HEK293 (cell line): ENCODE measurements at regions not wholly inside any gene's neighbourhood (a gene's known extent, or its start where the extent isn't known, plus 50 kb on each side); places are given as distances from the start of the nearest gene placed in this dataset.

Experiments used
- CTCF ChIA-PET: fragments of 350-600 bp; formaldehyde crosslinking; extraction: SDS; loops from one replicate; lab custom pipeline; 2021; ENCODE audit warnings: antibody characterized with exemption; lab: Yijun Ruan, JAX
- POLR2A ChIA-PET: fragments of 300-600 bp; formaldehyde crosslinking; extraction: SDS; loops from one replicate; lab custom pipeline; 2020; ENCODE audit warnings: antibody characterized with exemption, inconsistent platforms; lab: Yijun Ruan, JAX
- H3K27ac ChIP-seq: fragments of 200-500 bp; sonication (Bioruptor generic); 2 replicates; pipeline ENCODE4 v1.5.1; 2014; ENCODE audit warnings: low read depth, low read length, control low read depth, inconsistent platforms; ENCODE audit errors: extremely low read depth
- H3K36me3 ChIP-seq, 2 experiments: fragments of 200-500 bp in 1 of 2; sonication (Bioruptor generic) in 1 of 2; 1 replicate in 1 of 2; 2 replicates in 1 of 2; pipeline ENCODE4 v1.5.1; 2014 to 2017; ENCODE audit warnings: inconsistent platforms in 2 of 2, low read length in 2 of 2; ENCODE audit not compliant: control insufficient read depth in 2 of 2, insufficient read depth in 1 of 2
- H3K4me1 ChIP-seq: fragments of 200-500 bp; sonication (Bioruptor generic); 2 replicates; pipeline ENCODE4 v1.5.1; 2014; ENCODE audit warnings: mild to moderate bottlenecking, low read length, inconsistent platforms; ENCODE audit not compliant: control insufficient read depth, insufficient read depth
- H3K4me3 ChIP-seq: 2 replicates; pipeline ENCODE4 v1.5.1; 2011; ENCODE audit warnings: low read depth, mild to moderate bottlenecking, control low read depth, low read length, moderate library complexity
- H3K9me3 ChIP-seq: fragments of 200-500 bp; sonication (Bioruptor generic); 2 replicates; pipeline ENCODE4 v1.5.1; 2014; ENCODE audit warnings: low read depth, low read length, inconsistent platforms; ENCODE audit not compliant: control insufficient read depth, insufficient read depth
- GLIS1 ChIP-seq: fragments of 450-650 bp; formaldehyde crosslinking; IDR thresholded peaks from 2 replicates; pipeline ENCODE4 v1.5.1; 2016; ENCODE audit warnings: missing biosample characterization, missing genetic modification characterization
- KLF16 ChIP-seq: fragments of 450-650 bp; formaldehyde crosslinking; IDR thresholded peaks from 2 replicates; pipeline ENCODE4 v1.5.1; 2017; ENCODE audit warnings: missing biosample characterization, missing genetic modification characterization
- RBAK ChIP-seq: fragments of 450-650 bp; formaldehyde crosslinking; IDR thresholded peaks from 2 replicates; pipeline ENCODE4 v1.5.1; 2016; ENCODE audit warnings: missing biosample characterization, missing genetic modification characterization
- SALL2 ChIP-seq: fragments of 450-650 bp; formaldehyde crosslinking; IDR thresholded peaks from 2 replicates; pipeline ENCODE4 v1.5.0; 2017; ENCODE audit warnings: missing biosample characterization, mild to moderate bottlenecking, missing genetic modification characterization, borderline replicate concordance
- SCRT2 ChIP-seq: fragments of 450-650 bp; formaldehyde crosslinking; IDR thresholded peaks from 2 replicates; pipeline ENCODE4 v1.5.1; 2016; ENCODE audit warnings: missing biosample characterization, missing genetic modification characterization
- SP3 ChIP-seq: fragments of 450-650 bp; formaldehyde crosslinking; IDR thresholded peaks from 2 replicates; pipeline ENCODE4 v1.5.1; 2016; ENCODE audit warnings: missing biosample characterization, missing genetic modification characterization
- ZBTB48 ChIP-seq: fragments of 450-650 bp; formaldehyde crosslinking; IDR thresholded peaks from 2 replicates; pipeline ENCODE4 v1.5.1; 2016; ENCODE audit warnings: missing biosample characterization, missing genetic modification characterization
- ZBTB8A ChIP-seq: fragments of 450-650 bp; formaldehyde crosslinking; IDR thresholded peaks from 2 replicates; pipeline ENCODE4 v1.5.1; 2016; ENCODE audit warnings: missing biosample characterization, missing genetic modification characterization
- ZEB2 ChIP-seq: fragments of 450-650 bp; formaldehyde crosslinking; IDR thresholded peaks from 2 replicates; pipeline ENCODE4 v1.5.1; 2016; ENCODE audit warnings: missing biosample characterization, missing genetic modification characterization
- ZFP3 ChIP-seq: fragments of 450-650 bp; formaldehyde crosslinking; IDR thresholded peaks from 2 replicates; pipeline ENCODE4 v1.5.1; 2016; ENCODE audit warnings: low read depth, missing biosample characterization, missing genetic modification characterization
- ZIC2 ChIP-seq: fragments of 450-650 bp; formaldehyde crosslinking; IDR thresholded peaks from 2 replicates; pipeline ENCODE4 v1.5.1; 2016; ENCODE audit warnings: missing biosample characterization, missing genetic modification characterization
- ZNF10 ChIP-seq: fragments of 450-650 bp; formaldehyde crosslinking; IDR thresholded peaks from 2 replicates; pipeline ENCODE4 v1.5.1; 2017; ENCODE audit warnings: missing biosample characterization, missing genetic modification characterization
- ZNF169 ChIP-seq: fragments of 450-650 bp; formaldehyde crosslinking; IDR thresholded peaks from 2 replicates; pipeline ENCODE4 v1.5.1; 2016; ENCODE audit warnings: missing biosample characterization, missing genetic modification characterization
- ZNF184 ChIP-seq: fragments of 450-650 bp; IDR thresholded peaks from 2 replicates; pipeline ENCODE4 v1.5.1; 2018; ENCODE audit warnings: missing biosample characterization, mild to moderate bottlenecking, missing genetic modification characterization
- ZNF19 ChIP-seq: fragments of 450-650 bp; formaldehyde crosslinking; IDR thresholded peaks from 2 replicates; pipeline ENCODE4; 2016; ENCODE audit warnings: missing biosample characterization, missing genetic modification characterization, low read depth
- ZNF221 ChIP-seq: fragments of 450-650 bp; formaldehyde crosslinking; IDR thresholded peaks from 2 replicates; pipeline ENCODE4 v1.5.1; 2017; ENCODE audit warnings: missing biosample characterization, missing genetic modification characterization, borderline replicate concordance
- ZNF223 ChIP-seq: fragments of 450-650 bp; formaldehyde crosslinking; IDR thresholded peaks from 2 replicates; pipeline ENCODE4 v1.5.1; 2016; ENCODE audit warnings: missing biosample characterization, missing genetic modification characterization
- ZNF266 ChIP-seq: fragments of 450-650 bp; formaldehyde crosslinking; IDR thresholded peaks from 2 replicates; pipeline ENCODE4 v1.5.1; 2016; ENCODE audit warnings: missing biosample characterization, missing genetic modification characterization, low read depth
- ZNF292 ChIP-seq: fragments of 450-650 bp; formaldehyde crosslinking; IDR thresholded peaks from 2 replicates; pipeline ENCODE4 v1.5.1; 2016; ENCODE audit warnings: low read depth, missing biosample characterization, missing genetic modification characterization, borderline replicate concordance
- ZNF416 ChIP-seq: fragments of 450-650 bp; formaldehyde crosslinking; IDR thresholded peaks from 2 replicates; pipeline ENCODE4 v1.5.1; 2016; ENCODE audit warnings: missing biosample characterization, missing genetic modification characterization
- ZNF549 ChIP-seq: fragments of 450-650 bp; IDR thresholded peaks from 2 replicates; pipeline ENCODE4 v1.5.1; 2018; ENCODE audit warnings: missing biosample characterization, missing genetic modification characterization, mild to moderate bottlenecking, inconsistent platforms, moderate library complexity
- ZNF600 ChIP-seq: fragments of 450-650 bp; formaldehyde crosslinking; IDR thresholded peaks from 2 replicates; pipeline ENCODE4 v1.5.1; 2016; ENCODE audit warnings: missing biosample characterization, missing genetic modification characterization
- ZNF776 ChIP-seq: fragments of 450-650 bp; formaldehyde crosslinking; IDR thresholded peaks from 2 replicates; pipeline ENCODE4 v1.5.0; 2017; ENCODE audit warnings: missing biosample characterization, missing genetic modification characterization, borderline replicate concordance
- TF ChIP-seq, protein P1 (sequence below): fragments of 450-650 bp; formaldehyde crosslinking; IDR thresholded peaks from 2 replicates; pipeline ENCODE4 v1.5.1; 2017; ENCODE audit warnings: missing biosample characterization, missing genetic modification characterization
- TF ChIP-seq, protein P2 (sequence below): fragments of 450-650 bp; formaldehyde crosslinking; IDR thresholded peaks from 2 replicates; pipeline ENCODE4 v1.5.1; 2016; ENCODE audit warnings: missing biosample characterization, missing genetic modification characterization
- TF ChIP-seq, protein P3 (sequence below): fragments of 450-650 bp; formaldehyde crosslinking; IDR thresholded peaks from 2 replicates; pipeline ENCODE4 v1.5.1; 2016; ENCODE audit warnings: missing biosample characterization, missing genetic modification characterization
- TF ChIP-seq, protein P4 (sequence below): fragments of 450-650 bp; formaldehyde crosslinking; IDR thresholded peaks from 2 replicates; pipeline ENCODE4 v1.5.1; 2016; ENCODE audit warnings: missing biosample characterization, missing genetic modification characterization
- TF ChIP-seq, protein P5 (sequence below): fragments of 450-650 bp; formaldehyde crosslinking; IDR thresholded peaks from 2 replicates; pipeline ENCODE4 v1.5.1; 2016; ENCODE audit warnings: missing biosample characterization, missing genetic modification characterization

DNA sequence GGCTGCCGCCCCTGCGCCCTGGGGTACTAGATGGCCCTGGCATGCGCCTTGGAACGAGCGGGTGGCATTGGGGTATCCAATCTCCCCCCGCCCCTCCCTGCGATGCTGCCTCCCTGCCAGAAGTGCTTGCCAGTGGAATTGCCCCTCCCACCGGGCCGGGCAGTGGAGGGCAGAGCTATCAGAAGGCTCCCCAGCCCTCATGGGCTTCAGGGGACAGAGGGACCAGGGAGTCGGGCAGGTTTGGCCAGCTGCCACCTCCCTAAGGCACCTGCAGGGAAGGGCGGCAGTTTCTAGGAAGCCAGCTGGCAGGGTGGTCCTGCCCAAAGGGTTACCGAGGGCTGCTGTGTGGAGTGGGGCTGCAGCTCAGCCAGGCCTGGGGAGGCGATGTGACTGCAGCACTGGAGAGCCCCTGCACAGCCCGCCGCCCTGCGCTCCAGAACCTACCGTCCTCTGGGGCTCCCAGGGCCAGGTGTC lies 52.8 kb upstream of the EGFL7 start:
- POLR2A ChIA-PET = no interaction called here
- no peak overlapping the region for H3K27ac ChIP-seq
- no peaks in the 10 kb centered on the region for H3K36me3 ChIP-seq
- CTCF ChIA-PET = no interaction called here
- H3K4me1 ChIP-seq = no peaks in the 10 kb centered on the region
- H3K9me3 ChIP-seq = no peaks in the 10 kb centered on the region
- no peak overlapping the region for H3K4me3 ChIP-seq
- TF ChIP-seq SP3 (tag by site-specific recombination) (no peak), ZBTB8A (peak; percentile 54), ZNF169 (tag by site-specific recombination) (no peak), RBAK (no peak), ZNF19 (tag by site-specific recombination) (no peak), ZEB2 (tag by site-specific recombination) (no peak), ZNF776 (tag by site-specific recombination) (no peak), KLF16 (tag by site-specific recombination) (no peak), GLIS1 (peak; percentile 43; the same call in 1 of the 2 replicates), ZNF221 (tag by site-specific recombination) (no peak), ZIC2 (tag by site-specific recombination) (peak; percentile 65), SCRT2 (tag by site-specific recombination) (no peak), SALL2 (tag by site-specific recombination) (no peak), ZBTB48 (tag by site-specific recombination) (no peak), ZNF10 (tag by site-specific recombination) (no peak), ZNF223 (tag by site-specific recombination) (no peak), ZNF266 (tag by site-specific recombination) (no peak), ZNF416 (tag by site-specific recombination) (no peak), ZNF600 (tag by site-specific recombination) (0 out of 2 replicates have a peak, but pooled peaks have one; percentile 40), ZFP3 (tag by site-specific recombination) (no peak), ZNF184 (tag by site-specific recombination) (no peak), ZNF292 (no peak), ZNF549 (tag by site-specific recombination) (no peak)
- TF ChIP-seq, protein P1, sequence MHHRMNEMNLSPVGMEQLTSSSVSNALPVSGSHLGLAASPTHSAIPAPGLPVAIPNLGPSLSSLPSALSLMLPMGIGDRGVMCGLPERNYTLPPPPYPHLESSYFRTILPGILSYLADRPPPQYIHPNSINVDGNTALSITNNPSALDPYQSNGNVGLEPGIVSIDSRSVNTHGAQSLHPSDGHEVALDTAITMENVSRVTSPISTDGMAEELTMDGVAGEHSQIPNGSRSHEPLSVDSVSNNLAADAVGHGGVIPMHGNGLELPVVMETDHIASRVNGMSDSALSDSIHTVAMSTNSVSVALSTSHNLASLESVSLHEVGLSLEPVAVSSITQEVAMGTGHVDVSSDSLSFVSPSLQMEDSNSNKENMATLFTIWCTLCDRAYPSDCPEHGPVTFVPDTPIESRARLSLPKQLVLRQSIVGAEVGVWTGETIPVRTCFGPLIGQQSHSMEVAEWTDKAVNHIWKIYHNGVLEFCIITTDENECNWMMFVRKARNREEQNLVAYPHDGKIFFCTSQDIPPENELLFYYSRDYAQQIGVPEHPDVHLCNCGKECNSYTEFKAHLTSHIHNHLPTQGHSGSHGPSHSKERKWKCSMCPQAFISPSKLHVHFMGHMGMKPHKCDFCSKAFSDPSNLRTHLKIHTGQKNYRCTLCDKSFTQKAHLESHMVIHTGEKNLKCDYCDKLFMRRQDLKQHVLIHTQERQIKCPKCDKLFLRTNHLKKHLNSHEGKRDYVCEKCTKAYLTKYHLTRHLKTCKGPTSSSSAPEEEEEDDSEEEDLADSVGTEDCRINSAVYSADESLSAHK (tag by site-specific recombination) = peak; percentile 98
- TF ChIP-seq, protein P2, sequence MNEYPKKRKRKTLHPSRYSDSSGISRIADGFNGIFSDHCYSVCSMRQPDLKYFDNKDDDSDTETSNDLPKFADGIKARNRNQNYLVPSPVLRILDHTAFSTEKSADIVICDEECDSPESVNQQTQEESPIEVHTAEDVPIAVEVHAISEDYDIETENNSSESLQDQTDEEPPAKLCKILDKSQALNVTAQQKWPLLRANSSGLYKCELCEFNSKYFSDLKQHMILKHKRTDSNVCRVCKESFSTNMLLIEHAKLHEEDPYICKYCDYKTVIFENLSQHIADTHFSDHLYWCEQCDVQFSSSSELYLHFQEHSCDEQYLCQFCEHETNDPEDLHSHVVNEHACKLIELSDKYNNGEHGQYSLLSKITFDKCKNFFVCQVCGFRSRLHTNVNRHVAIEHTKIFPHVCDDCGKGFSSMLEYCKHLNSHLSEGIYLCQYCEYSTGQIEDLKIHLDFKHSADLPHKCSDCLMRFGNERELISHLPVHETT (tag by site-specific recombination) = no peak
- TF ChIP-seq, protein P3, sequence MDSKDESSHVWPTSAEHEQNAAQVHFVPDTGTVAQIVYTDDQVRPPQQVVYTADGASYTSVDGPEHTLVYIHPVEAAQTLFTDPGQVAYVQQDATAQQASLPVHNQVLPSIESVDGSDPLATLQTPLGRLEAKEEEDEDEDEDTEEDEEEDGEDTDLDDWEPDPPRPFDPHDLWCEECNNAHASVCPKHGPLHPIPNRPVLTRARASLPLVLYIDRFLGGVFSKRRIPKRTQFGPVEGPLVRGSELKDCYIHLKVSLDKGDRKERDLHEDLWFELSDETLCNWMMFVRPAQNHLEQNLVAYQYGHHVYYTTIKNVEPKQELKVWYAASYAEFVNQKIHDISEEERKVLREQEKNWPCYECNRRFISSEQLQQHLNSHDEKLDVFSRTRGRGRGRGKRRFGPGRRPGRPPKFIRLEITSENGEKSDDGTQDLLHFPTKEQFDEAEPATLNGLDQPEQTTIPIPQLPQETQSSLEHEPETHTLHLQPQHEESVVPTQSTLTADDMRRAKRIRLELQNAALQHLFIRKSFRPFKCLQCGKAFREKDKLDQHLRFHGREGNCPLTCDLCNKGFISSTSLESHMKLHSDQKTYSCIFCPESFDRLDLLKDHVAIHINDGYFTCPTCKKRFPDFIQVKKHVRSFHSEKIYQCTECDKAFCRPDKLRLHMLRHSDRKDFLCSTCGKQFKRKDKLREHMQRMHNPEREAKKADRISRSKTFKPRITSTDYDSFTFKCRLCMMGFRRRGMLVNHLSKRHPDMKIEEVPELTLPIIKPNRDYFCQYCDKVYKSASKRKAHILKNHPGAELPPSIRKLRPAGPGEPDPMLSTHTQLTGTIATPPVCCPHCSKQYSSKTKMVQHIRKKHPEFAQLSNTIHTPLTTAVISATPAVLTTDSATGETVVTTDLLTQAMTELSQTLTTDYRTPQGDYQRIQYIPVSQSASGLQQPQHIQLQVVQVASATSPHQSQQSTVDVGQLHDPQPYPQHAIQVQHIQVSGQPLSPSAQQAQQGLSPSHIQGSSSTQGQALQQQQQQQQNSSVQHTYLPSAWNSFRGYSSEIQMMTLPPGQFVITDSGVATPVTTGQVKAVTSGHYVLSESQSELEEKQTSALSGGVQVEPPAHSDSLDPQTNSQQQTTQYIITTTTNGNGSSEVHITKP = peak; percentile 70
- TF ChIP-seq, protein P4, sequence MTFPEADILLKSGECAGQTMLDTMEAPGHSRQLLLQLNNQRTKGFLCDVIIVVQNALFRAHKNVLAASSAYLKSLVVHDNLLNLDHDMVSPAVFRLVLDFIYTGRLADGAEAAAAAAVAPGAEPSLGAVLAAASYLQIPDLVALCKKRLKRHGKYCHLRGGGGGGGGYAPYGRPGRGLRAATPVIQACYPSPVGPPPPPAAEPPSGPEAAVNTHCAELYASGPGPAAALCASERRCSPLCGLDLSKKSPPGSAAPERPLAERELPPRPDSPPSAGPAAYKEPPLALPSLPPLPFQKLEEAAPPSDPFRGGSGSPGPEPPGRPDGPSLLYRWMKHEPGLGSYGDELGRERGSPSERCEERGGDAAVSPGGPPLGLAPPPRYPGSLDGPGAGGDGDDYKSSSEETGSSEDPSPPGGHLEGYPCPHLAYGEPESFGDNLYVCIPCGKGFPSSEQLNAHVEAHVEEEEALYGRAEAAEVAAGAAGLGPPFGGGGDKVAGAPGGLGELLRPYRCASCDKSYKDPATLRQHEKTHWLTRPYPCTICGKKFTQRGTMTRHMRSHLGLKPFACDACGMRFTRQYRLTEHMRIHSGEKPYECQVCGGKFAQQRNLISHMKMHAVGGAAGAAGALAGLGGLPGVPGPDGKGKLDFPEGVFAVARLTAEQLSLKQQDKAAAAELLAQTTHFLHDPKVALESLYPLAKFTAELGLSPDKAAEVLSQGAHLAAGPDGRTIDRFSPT (tag by site-specific recombination) = 0 out of 2 replicates have a peak, but pooled peaks have one; percentile 33
- TF ChIP-seq, protein P5, sequence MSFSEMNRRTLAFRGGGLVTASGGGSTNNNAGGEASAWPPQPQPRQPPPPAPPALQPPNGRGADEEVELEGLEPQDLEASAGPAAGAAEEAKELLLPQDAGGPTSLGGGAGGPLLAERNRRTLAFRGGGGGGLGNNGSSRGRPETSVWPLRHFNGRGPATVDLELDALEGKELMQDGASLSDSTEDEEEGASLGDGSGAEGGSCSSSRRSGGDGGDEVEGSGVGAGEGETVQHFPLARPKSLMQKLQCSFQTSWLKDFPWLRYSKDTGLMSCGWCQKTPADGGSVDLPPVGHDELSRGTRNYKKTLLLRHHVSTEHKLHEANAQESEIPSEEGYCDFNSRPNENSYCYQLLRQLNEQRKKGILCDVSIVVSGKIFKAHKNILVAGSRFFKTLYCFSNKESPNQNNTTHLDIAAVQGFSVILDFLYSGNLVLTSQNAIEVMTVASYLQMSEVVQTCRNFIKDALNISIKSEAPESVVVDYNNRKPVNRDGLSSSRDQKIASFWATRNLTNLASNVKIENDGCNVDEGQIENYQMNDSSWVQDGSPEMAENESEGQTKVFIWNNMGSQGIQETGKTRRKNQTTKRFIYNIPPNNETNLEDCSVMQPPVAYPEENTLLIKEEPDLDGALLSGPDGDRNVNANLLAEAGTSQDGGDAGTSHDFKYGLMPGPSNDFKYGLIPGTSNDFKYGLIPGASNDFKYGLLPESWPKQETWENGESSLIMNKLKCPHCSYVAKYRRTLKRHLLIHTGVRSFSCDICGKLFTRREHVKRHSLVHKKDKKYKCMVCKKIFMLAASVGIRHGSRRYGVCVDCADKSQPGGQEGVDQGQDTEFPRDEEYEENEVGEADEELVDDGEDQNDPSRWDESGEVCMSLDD (tag by site-specific recombination) = no peak
